ENCODE measurements at regions not wholly inside any gene's neighbourhood (a gene's known extent, or its start where the extent isn't known, plus 50 kb on each side); places are given as distances from the start of the nearest gene placed in this dataset.

- no peak for ATAC-seq (ENCODE audit: insufficient number of reproducible peaks, low FRiP score, low read depth)
- H3K27me3 ChIP-seq (replicated peaks; ENCODE audit: insufficient read depth): no peaks in the 10 kb centered on the region
- no peak overlapping the region for H3K4me3 ChIP-seq
- TF ChIP-seq CTCF (IDR thresholded peaks at IDR 0.05): no peak
- H3K4me1 ChIP-seq (ENCODE audit: control insufficient read depth in 1 of 2, low read depth in 2 of 2): peaks cover 6 to 17% of the 10 kb centered on the region in 2 donors
- no peaks in the 10 kb centered on the region for H3K36me3 ChIP-seq
- DNase-seq (ENCODE audit: low spot score): no peak
- H3K27ac ChIP-seq: no peak overlapping the region
- no peaks in the 10 kb centered on the region for H3K9me3 ChIP-seq
These were observed 139.9 kb upstream of the GAS1 start for GRCh38 chr9:87087197-87087596.

GRCh38 chr9:87088192-87088591, 140.9 kb upstream of the GAS1 start:
- Histone ChIP-seq H3K9me3 (no peaks in the 10 kb centered on the region), H3K27me3 (replicated peaks; ENCODE audit: insufficient read depth) (no peaks in the 10 kb centered on the region), H3K4me1 (ENCODE audit: control insufficient read depth in 1 of 2, low read depth in 2 of 2) (peaks cover 6 to 17% of the 10 kb centered on the region in 2 donors), H3K27ac (no peak overlapping the region), H3K4me3 (no peak overlapping the region), H3K36me3 (no peaks in the 10 kb centered on the region)
- no peak for TF ChIP-seq CTCF (IDR thresholded peaks at IDR 0.05)
- ATAC-seq (ENCODE audit: insufficient number of reproducible peaks, low FRiP score, low read depth) (no peak), DNase-seq (ENCODE audit: low spot score) (no peak)

- no peak for TF ChIP-seq CTCF (IDR thresholded peaks at IDR 0.05)
- no peaks in the 10 kb centered on the region for H3K9me3 ChIP-seq
- H3K27me3 ChIP-seq (replicated peaks; ENCODE audit: insufficient read depth): no peaks in the 10 kb centered on the region
- DNase-seq (ENCODE audit: low spot score): no peak
- H3K27ac ChIP-seq: no peak overlapping the region
- ATAC-seq (ENCODE audit: insufficient number of reproducible peaks, low FRiP score, low read depth): no peak
- no peaks in the 10 kb centered on the region for H3K36me3 ChIP-seq
- H3K4me1 ChIP-seq (ENCODE audit: control insufficient read depth in 1 of 2, low read depth in 2 of 2): peaks cover 6 to 17% of the 10 kb centered on the region in 2 donors
- H3K4me3 ChIP-seq: no peak overlapping the region
These were observed 141.5 kb upstream of the GAS1 start for GRCh38 chr9:87088621-87089365.

GRCh38 chr9:87089506-87089905, 142.2 kb upstream of the GAS1 start:
- H3K36me3 ChIP-seq: no peaks in the 10 kb centered on the region
- H3K27ac ChIP-seq: no peak overlapping the region
- no peak overlapping the region for H3K4me3 ChIP-seq
- DNase-seq (ENCODE audit: low spot score): no peak
- TF ChIP-seq CTCF (IDR thresholded peaks at IDR 0.05): no peak
- peaks cover 6 to 17% of the 10 kb centered on the region in 2 donors for H3K4me1 ChIP-seq (ENCODE audit: control insufficient read depth in 1 of 2, low read depth in 2 of 2)
- H3K9me3 ChIP-seq: no peaks in the 10 kb centered on the region
- H3K27me3 ChIP-seq (replicated peaks; ENCODE audit: insufficient read depth): no peaks in the 10 kb centered on the region
- ATAC-seq (ENCODE audit: insufficient number of reproducible peaks, low FRiP score, low read depth): no peak

GRCh38 chr9:87089929-87090328, 142.6 kb upstream of the GAS1 start:
- Histone ChIP-seq H3K9me3 (no peaks in the 10 kb centered on the region), H3K4me1 (ENCODE audit: control insufficient read depth in 1 of 2, low read depth in 2 of 2) (peaks cover 6 to 17% of the 10 kb centered on the region in 2 donors), H3K4me3 (no peak overlapping the region), H3K27me3 (replicated peaks; ENCODE audit: insufficient read depth) (no peaks in the 10 kb centered on the region), H3K27ac (no peak overlapping the region), H3K36me3 (no peaks in the 10 kb centered on the region)
- no peak for TF ChIP-seq CTCF (IDR thresholded peaks at IDR 0.05)
- no peak for DNase-seq (ENCODE audit: low spot score)
- ATAC-seq (ENCODE audit: insufficient number of reproducible peaks, low FRiP score, low read depth): no peak
